ENCODE measurements at regions not wholly inside any gene's neighbourhood (a gene's known extent, or its start where the extent isn't known, plus 50 kb on each side); places are given as distances from the start of the nearest gene placed in this dataset.

DNA sequence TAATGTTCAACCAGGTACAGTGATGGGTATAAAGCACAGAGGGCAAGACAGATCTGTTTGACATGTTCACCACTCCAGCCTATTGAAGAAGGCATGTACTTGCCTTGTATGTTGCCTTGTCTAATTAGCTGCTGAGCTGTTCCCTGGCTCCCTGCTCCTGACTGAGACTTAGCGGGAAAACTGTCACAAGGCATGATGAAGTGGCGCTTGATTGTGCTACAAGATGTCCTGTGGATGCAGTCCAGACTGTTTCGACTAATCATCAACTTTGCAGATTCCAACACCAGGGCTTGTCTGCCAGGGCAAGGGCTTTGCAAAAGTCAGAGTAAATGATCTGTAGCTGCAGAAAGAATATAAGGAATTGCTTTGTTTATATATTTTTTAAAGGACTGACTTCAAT is 136.2 kb upstream of the NRBF2 start:
- TF ChIP-seq POLR2AphosphoS5 (IDR thresholded peaks at IDR 0.05; ENCODE audit: low read depth, low read length): no peak
- TF ChIP-seq POLR2A (IDR thresholded peaks at IDR 0.05; ENCODE audit: low read depth, low read length): no peak
- TF ChIP-seq TAF1 (IDR thresholded peaks at IDR 0.05; ENCODE audit: low read depth, low read length): no peak
